GM21737 (cell line): ENCODE measurements at regions not wholly inside any gene's neighbourhood (a gene's known extent, or its start where the extent isn't known, plus 50 kb on each side); places are given as distances from the start of the nearest gene placed in this dataset.
"Not testable (repeated sequence)": the region's sequence is repeated elsewhere in the genome, so short reads cannot be mapped to it uniquely, and the experiment has no call there.

ENCODE experiments used
- ATAC-seq: cut with Tn5 transposase; IDR thresholded peaks from one replicate; pipeline ENCODE4 v1.9.1; 2021; ENCODE audit warnings: mild to moderate bottlenecking, moderate library complexity; ENCODE audit not compliant: unreplicated experiment

DNA sequence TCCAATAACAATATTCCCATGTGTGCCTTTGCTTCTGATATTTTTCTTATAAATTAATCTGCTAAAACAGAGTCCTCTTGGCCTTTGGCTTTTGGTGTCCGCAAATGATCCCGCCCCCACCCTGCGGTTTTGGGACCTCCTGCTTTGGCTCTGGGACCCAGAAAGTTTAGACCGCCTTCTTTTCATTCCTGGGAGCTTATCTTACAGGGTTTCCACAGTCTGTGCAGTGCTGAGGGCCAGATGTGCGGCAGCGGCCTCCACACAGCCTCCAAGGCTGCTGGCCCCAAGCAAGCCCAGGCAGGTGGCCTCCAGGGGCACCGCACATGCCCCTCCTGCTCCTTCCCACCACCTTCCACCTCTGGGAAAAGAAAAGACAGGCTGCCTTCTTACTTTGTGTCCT, 191.5 kb downstream of the ERCC6L2 start:
- ATAC-seq, result no peak

DNA sequence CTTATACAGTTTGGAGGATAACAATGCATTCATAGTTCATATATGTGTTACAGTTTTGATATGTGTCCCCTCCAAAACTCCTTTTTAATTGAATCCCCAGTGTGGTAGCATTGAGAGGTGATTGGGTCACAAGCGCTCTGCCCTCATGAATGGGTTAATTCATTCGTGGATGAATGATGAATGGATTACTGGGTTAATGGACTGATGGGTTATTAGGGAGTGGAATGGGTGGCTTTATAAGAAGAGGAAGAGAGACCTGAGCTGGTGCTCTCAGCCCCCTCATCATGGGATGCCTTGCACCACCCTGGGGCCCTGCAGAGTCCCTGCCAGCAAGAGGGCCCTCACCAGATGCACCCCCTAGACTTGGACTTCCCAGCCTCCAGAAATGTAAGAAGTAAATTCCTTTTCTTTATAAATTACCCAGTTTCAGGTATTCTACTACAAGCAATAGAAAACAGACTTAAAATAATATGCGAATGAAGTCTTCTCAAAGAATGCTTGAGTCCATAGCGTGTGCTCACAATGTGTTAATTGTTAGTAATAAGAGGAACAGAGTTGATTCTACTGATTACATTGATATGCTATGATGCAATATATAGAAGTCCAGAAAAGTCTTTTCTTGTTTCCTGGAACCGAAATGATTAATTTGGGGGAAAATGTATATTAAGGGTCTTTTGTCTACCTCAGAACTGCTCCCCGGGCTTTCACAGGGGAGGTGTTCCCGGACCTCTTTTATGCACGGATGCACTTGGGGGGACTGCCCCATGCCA, 190.2 kb downstream of the ERCC6L2 start:
- no peak for ATAC-seq

GRCh38 chr9:96064826-96065481, 189.5 kb downstream of the ERCC6L2 start:
- no peak for ATAC-seq

- no peak for ATAC-seq
These were observed 187.4 kb downstream of the ERCC6L2 start for GRCh38 chr9:96062854-96063253.

GRCh38 chr9:96062031-96062430, 186.5 kb downstream of the ERCC6L2 start:
- ATAC-seq, result no peak

GRCh38 chr9:96061293-96061987, 185.9 kb downstream of the ERCC6L2 start:
- no peak for ATAC-seq

DNA sequence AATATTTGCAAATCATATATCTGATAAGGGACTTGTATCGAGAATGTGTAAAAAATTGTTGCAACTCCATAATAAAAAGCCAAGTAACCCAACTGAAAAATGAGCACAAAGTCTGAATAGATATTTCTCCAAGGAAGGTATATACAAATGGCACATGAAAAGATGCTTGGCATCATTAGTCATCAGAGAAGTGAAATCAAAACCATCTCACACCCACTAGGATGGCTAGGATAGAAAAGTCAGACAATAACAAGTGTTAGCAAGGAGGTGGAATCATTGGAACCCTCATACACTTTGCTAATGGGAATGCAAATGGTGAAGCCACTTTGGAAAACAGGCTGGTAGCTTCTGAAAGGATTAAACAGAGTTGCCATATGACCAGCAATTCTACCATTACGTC, 182.7 kb downstream of the ERCC6L2 start:
- ATAC-seq, result no peak

GRCh38 chr9:96057155-96057554, 181.7 kb downstream of the ERCC6L2 start:
- no peak for ATAC-seq

GRCh38 chr9:96056226-96056625, 180.7 kb downstream of the ERCC6L2 start:
- no peak for ATAC-seq

GRCh38 chr9:96054248-96054647, 178.8 kb downstream of the ERCC6L2 start:
- ATAC-seq, result not testable (repeated sequence)

- ATAC-seq, result no peak
These were observed 177.2 kb downstream of the ERCC6L2 start for GRCh38 chr9:96052686-96053085.

- ATAC-seq, result no peak
These were observed 175.9 kb downstream of the ERCC6L2 start for GRCh38 chr9:96051423-96051822.

- ATAC-seq, result no peak
These were observed 175.3 kb downstream of the ERCC6L2 start for GRCh38 chr9:96050861-96051155.

DNA sequence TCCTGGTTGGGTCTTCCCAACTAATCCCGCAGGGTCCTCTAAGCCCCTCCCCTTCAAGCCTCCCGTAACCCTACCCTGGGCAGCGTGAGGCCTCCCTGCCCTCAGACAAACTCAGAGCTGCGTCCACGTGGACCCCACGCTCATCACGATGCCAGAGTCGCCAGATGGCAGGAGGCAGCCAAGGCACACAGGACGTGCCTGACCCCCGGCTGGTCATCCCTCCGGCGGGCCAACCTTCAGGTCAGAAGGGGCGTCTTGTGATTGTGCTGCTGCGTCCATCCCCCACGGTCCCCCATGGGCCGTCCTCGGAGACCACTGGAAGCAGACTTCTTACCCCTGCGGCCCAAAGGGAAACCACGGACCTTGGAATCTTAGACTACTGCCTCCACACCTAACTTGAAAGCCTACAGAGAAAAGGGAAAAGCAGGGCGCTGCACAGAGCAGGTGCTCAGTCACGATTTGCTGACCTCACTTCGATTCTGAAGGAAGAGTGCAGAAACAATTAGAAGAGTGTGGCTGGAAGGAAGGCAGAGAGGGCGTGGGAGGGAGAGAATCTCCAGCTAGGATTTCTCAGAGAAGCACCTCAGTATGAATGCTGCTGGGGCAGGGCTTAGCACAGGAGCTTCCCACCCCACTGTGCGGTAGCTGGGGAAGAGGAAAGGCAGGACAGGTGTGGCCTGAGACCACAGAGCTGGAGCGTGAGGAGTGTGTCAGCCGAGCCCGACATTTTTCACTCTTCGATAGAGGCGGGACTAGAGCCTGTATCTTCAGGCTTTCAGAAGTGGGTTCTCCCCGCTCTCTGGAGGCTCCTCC, 174.8 kb downstream of the ERCC6L2 start:
- no peak for ATAC-seq

- no peak for ATAC-seq
These were observed 173.7 kb downstream of the ERCC6L2 start for GRCh38 chr9:96048956-96049831.

- no peak for ATAC-seq
These were observed 172.8 kb downstream of the ERCC6L2 start for GRCh38 chr9:96048104-96048955.

DNA sequence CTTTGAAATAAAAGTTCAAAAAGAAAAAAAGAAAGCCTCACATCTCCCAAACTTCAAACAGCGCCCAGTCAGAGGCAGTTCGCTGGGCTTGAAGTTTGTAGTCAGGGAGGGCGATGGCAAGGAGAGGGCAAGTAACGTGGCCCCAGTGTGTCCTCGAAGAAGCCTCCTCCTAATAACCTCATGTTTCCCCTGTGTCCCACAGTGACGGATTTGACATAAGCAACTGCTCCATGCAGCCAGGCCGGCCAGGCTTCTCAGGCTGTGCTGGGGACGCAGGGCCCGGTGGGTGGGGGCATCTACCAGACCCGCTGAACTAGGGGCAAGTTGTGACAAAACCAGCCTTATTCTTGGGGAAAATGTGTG, 172.2 kb downstream of the ERCC6L2 start:
- no peak for ATAC-seq

DNA sequence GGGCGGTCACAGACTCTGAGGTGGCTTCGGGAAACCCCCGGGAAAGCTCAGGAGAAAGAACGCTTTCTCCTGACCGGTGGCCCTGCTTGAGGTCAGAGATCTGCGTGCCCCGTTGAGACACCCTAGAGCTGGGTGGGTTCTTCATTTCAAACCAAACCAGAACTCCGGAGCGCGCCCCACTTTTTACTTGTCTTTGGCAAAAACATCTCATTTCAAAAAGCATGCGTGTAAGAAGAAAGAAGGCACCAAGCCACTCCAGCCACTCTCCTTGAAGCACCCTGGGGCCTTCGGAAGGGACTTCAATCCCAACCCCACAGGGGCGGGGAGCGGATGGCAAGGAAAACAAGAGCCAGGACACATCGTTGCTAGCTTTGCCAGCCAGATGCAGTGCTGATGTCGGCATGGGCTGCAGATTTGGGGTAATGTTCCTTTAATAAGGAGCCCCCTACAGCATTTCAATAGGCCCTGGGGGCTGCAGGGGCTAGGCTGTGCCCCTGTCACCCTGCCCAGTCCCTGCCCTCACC, 171.7 kb downstream of the ERCC6L2 start:
- ATAC-seq, result no peak

GRCh38 chr9:96045811-96046210, 170.3 kb downstream of the ERCC6L2 start:
- no peak for ATAC-seq
